ENCODE measurements at regions not wholly inside any gene's neighbourhood (a gene's known extent, or its start where the extent isn't known, plus 50 kb on each side); places are given as distances from the start of the nearest gene placed in this dataset.
"Not testable (repeated sequence)": the region's sequence is repeated elsewhere in the genome, so short reads cannot be mapped to it uniquely, and the experiment has no call there.

- TF ChIP-seq POLR2A (IDR thresholded peaks at IDR 0.05; ENCODE audit: low read depth, low read length): no peak
- no peak for DNase-seq (ENCODE audit: insufficient read length, low spot score)
- no peak for FAIRE-seq
Measured at GRCh38 chr3:139120086-139121056, 75.7 kb upstream of the PRR23C start.

DNA sequence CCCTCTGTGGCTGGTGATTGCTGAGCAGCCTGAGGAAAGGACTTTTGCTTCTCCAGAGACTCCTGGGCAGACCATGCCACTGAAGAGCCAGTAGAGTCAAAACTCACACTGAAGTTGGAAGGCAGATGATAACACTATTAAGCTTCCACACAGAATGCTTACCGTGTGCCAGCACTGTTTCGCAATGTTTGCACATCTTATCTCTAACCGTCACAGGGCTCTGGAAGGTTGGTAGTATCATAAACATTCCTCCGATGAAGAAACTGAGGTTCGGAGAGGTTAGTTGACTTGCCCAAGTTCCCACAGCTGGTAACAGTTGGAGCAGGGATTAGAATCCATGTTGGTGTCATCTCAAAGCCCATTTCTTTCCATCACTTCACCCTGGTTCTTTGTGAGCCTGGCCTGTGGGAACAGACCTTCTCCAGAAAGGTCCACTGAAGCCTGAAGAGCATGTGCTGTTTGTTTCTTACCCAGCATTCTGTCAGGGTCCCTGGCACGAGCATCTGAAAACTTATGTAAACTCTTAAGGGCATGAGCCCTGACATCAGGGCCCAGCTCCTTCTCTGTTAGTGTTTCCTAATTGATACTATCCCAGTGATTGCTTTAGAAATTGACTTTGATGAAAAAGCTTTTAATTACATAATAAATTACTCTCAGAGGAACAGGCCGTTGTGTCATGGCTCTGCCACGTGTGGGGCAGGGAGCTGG, 77.0 kb upstream of the PRR23C start:
- FAIRE-seq: no peak
- DNase-seq (ENCODE audit: insufficient read length, low spot score): no peak
- no peak for TF ChIP-seq POLR2A (IDR thresholded peaks at IDR 0.05; ENCODE audit: low read depth, low read length)

GRCh38 chr3:139122221-139122581, 77.5 kb upstream of the PRR23C start:
- no peak for FAIRE-seq
- no peak for DNase-seq (ENCODE audit: insufficient read length, low spot score)
- no peak for TF ChIP-seq POLR2A (IDR thresholded peaks at IDR 0.05; ENCODE audit: low read depth, low read length)

DNA sequence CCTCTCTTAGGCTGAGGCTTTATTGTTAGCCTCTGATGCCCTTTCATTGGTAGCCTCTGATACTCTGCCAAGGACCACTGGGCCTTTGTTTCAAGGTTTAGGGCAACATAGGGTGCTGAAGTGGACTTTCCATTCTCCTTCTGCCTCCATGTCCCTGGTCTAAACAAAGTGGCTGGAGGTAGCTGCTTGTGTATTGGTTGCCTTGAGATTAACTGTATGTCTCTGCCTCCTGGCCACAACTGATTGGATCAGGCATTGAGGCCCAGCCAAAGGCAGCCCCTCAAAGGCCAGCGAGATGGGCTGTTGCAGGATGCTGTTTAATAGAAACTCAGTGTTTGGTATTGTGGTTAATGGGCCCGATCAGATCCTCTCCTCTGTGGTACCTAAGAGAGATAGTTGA, 77.9 kb upstream of the PRR23C start:
- FAIRE-seq (no peak), DNase-seq (ENCODE audit: insufficient read length, low spot score) (no peak)
- TF ChIP-seq POLR2A (IDR thresholded peaks at IDR 0.05; ENCODE audit: low read depth, low read length): no peak

GRCh38 chr3:139123377-139124095, 78.8 kb upstream of the PRR23C start:
- TF ChIP-seq POLR2A (IDR thresholded peaks at IDR 0.05; ENCODE audit: low read depth, low read length): no peak
- DNase-seq (ENCODE audit: insufficient read length, low spot score) (no peak), FAIRE-seq (no peak)

- FAIRE-seq (no peak), DNase-seq (ENCODE audit: insufficient read length, low spot score) (no peak)
- TF ChIP-seq POLR2A (IDR thresholded peaks at IDR 0.05; ENCODE audit: low read depth, low read length): no peak
Measured at GRCh38 chr3:139124197-139124596, 79.5 kb upstream of the PRR23C start.

DNA sequence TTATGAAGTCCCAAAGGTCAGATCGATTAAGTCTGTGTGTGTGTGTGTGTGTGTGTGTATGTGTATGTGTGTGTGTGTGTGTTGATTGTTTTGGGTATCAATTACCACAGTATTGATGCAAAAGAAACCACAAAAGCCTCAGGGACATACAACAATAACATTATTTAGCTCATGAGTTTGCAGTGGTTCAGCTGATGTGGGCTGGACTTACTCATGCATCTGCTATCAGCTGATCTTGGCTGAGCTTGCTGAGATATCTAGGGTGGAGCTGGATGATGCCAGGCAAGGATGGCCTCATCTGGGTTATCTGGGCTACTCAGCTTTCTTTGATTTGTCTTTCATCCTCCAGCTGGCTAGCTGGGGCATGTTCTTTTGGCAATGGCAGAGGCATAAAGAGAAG, 82.4 kb upstream of the PRR23C start:
- FAIRE-seq (no peak), DNase-seq (ENCODE audit: insufficient read length, low spot score) (no peak)
- TF ChIP-seq POLR2A (IDR thresholded peaks at IDR 0.05; ENCODE audit: low read depth, low read length): no peak

DNA sequence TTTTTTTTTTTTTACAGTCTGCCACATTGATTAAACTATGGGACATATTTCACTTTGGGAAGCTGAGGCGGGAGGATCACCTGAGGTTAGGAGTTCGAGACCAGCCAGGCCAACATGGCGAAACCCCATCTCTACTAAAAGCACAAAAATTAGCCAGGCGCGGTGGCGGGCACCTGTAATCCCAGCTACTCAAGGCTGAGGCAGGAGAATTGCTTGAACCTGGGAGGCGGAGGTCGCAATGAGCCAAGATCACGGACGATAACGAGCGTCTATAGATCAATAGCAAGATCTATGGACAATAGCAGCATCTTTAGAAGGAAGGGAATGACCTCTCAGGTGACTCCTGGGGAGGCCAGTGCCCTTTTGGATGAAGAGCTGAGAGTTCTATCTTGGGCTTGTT, 82.9 kb upstream of the PRR23C start:
- DNase-seq (ENCODE audit: insufficient read length, low spot score); FAIRE-seq: not testable (repeated sequence)

GRCh38 chr3:139128803-139129202, 84.1 kb upstream of the PRR23C start:
- DNase-seq (ENCODE audit: insufficient read length, low spot score) (no peak), FAIRE-seq (no peak)
- no peak for TF ChIP-seq POLR2A (IDR thresholded peaks at IDR 0.05; ENCODE audit: low read depth, low read length)

DNA sequence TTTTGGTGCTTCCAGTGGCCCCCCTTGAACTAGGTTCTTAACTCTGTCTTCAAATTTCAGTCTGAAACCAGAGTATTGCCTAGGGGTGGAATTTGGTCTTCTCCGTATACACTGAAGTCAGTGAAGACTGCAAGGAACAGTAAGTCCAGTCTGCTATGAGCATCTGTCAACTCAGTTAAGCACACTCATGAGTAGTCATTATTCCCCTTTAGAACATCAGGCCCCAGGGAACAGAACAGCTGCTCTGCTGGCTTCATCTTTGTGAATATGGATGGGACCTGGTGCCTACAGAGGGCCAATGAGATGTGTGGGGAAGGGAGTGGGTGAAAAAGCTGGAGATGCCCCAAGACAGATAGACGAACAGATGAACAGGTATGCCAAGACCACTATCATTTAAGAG, 85.2 kb upstream of the PRR23C start:
- DNase-seq (ENCODE audit: insufficient read length, low spot score): no peak
- no peak for TF ChIP-seq POLR2A (IDR thresholded peaks at IDR 0.05; ENCODE audit: low read depth, low read length)
- no peak for FAIRE-seq

DNA sequence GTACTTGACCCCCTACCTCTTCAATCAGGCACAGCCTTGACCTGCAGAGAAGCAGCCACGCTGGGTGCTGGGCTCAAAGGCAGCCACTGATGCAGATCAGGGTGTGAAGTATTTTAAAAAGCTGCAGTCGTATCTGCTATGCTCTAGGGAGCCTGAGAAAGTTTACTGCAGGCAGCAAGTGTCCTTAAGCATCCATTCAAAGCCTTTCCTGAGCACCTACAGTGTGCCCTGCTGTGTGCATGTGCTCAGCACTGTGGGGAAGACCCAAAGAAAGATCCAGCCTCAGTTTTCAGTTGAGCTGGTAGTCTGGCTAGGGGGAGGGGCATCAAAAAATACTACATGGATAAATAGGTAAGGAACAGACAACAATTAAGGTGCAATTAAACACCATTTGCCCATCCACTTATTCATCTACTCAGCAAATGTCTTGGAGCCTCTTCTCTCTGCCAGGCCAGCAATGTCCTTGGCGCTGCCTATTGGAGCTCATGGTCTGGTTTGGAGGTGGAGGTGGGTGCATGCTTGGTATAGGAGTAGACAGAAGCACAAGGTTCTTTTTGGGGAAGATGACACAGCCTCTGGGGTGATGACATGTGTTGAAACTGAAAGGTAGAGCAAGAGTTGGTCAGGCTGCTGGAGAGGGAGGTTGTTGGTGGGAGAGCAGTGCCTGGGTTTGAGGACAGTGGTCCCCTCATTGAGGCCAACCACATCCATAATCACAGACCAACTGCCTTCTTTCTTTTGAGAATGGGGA, 85.9 kb upstream of the PRR23C start:
- FAIRE-seq (no peak), DNase-seq (ENCODE audit: insufficient read length, low spot score) (no peak)
- no peak for TF ChIP-seq POLR2A (IDR thresholded peaks at IDR 0.05; ENCODE audit: low read depth, low read length)

GRCh38 chr3:139131951-139132350, 87.3 kb upstream of the PRR23C start:
- no peak for TF ChIP-seq POLR2A (IDR thresholded peaks at IDR 0.05; ENCODE audit: low read depth, low read length)
- no peak for FAIRE-seq
- no peak for DNase-seq (ENCODE audit: insufficient read length, low spot score)

DNA sequence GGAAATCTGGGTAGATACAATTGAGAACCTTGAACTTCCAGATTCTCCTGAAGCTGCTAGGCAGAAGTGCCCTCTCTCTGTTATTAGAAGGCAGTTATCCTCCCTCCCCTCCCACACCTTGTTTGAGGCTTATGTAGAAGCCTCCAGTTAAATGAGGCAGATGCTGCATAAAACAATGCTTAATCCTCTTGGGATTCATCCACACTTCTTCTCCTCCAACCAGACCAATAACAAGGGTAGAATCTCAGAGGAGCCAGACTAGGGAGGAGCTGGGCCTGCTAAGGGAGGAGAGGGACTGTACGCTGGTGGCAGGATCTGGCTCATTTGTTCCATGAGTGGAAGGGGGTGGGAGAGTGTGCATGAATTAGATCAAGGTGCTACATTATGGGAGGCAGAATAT, 88.3 kb upstream of the PRR23C start:
- DNase-seq (ENCODE audit: insufficient read length, low spot score) (no peak), FAIRE-seq (no peak)
- no peak for TF ChIP-seq POLR2A (IDR thresholded peaks at IDR 0.05; ENCODE audit: low read depth, low read length)
